CD4-positive, alpha-beta T cell treated with Interferon alpha-2 for 1 hour (primary cell): ENCODE measurements at regions not wholly inside any gene's neighbourhood (a gene's known extent, or its start where the extent isn't known, plus 50 kb on each side); places are given as distances from the start of the nearest gene placed in this dataset.

Experiments used
- DNase-seq, 2 donors: peaks; one replicate each; pipeline ENCODE4 v3.0.0-alpha.2; 2020 to 2022

GRCh38 chr6:132868057-132868456, 53.7 kb downstream of the RPS12 start:
- DNase-seq = no peak

GRCh38 chr6:132872923-132873322, 58.6 kb downstream of the RPS12 start:
- DNase-seq = no peak

GRCh38 chr6:132877003-132877402, 62.6 kb downstream of the RPS12 start:
- no peak for DNase-seq

- no peak for DNase-seq
These were observed 72.8 kb downstream of the RPS12 start for GRCh38 chr6:132887204-132887603.

GRCh38 chr6:132888701-132889100, 74.3 kb downstream of the RPS12 start:
- DNase-seq = no peak

GRCh38 chr6:132892929-132893771, 78.8 kb downstream of the RPS12 start:
- DNase-seq = no peak

GRCh38 chr6:132893772-132894490, 79.6 kb downstream of the RPS12 start:
- DNase-seq = no peak

- DNase-seq = no peak
These were observed 84.0 kb downstream of the RPS12 start for GRCh38 chr6:132898376-132898775.

GRCh38 chr6:132900849-132901248, 86.5 kb downstream of the RPS12 start:
- DNase-seq = no peak

GRCh38 chr6:132902901-132903300, 88.5 kb downstream of the RPS12 start:
- no peak for DNase-seq

GRCh38 chr6:132907231-132907630, 92.9 kb downstream of the RPS12 start:
- DNase-seq = no peak

GRCh38 chr6:132907914-132908313, 93.5 kb downstream of the RPS12 start:
- no peak for DNase-seq

GRCh38 chr6:132909742-132910141, 95.4 kb downstream of the RPS12 start:
- no peak for DNase-seq

- no peak for DNase-seq
These were observed 96.4 kb downstream of the RPS12 start for GRCh38 chr6:132910759-132911158.

GRCh38 chr6:132919045-132919860, 104.9 kb downstream of the RPS12 start:
- DNase-seq = no peak

- no peak for DNase-seq
These were observed 113.3 kb downstream of the RPS12 start for GRCh38 chr6:132927713-132928112.

- DNase-seq = no peak
These were observed 114.8 kb downstream of the RPS12 start for GRCh38 chr6:132929141-132929540.

- no peak for DNase-seq
These were observed 116.9 kb downstream of the RPS12 start for GRCh38 chr6:132931313-132931712.

GRCh38 chr6:132931936-132932514, 117.7 kb downstream of the RPS12 start:
- no peak for DNase-seq

GRCh38 chr6:132932588-132932987, 118.2 kb downstream of the RPS12 start:
- no peak for DNase-seq

- no peak for DNase-seq
These were observed 118.7 kb downstream of the RPS12 start for GRCh38 chr6:132933090-132933489.

- DNase-seq = no peak
These were observed 120.1 kb downstream of the RPS12 start for GRCh38 chr6:132934496-132934895.

GRCh38 chr6:132936646-132937045, 122.3 kb downstream of the RPS12 start:
- DNase-seq = no peak
